Astrocyte of the cerebellum (primary cell): ENCODE measurements at regions not wholly inside any gene's neighbourhood (a gene's known extent, or its start where the extent isn't known, plus 50 kb on each side); places are given as distances from the start of the nearest gene placed in this dataset.
"Not testable (repeated sequence)": the region's sequence is repeated elsewhere in the genome, so short reads cannot be mapped to it uniquely, and the experiment has no call there.

ENCODE experiments used
- DNase-seq: peaks from one replicate; pipeline ENCODE4 v3.0.0-alpha.2; 2011; ENCODE audit warnings: low read depth
- H3K4me3 ChIP-seq: 2 replicates; pipeline ENCODE4 v1.5.1; 2011; ENCODE audit warnings: mild to moderate bottlenecking, low read depth, low read length, moderate library complexity
- CTCF ChIP-seq: IDR thresholded peaks from 2 replicates; pipeline ENCODE4 v1.5.1; 2012; ENCODE audit warnings: low read length, low read depth, moderate library complexity, mild to moderate bottlenecking; ENCODE audit errors: missing control alignments
- in situ Hi-C: cut with HindIII; loops from 2 replicates; pipeline ENCODE4 v1.10.0; 2017; ENCODE audit warnings: low sequenced_read_pairs

GRCh38 chr12:126262829-126263228 lies 1197.6 kb downstream of the AACS start:
- no peak for TF ChIP-seq CTCF
- in situ Hi-C loops, result no loop called here
- H3K4me3 ChIP-seq, result no peak overlapping the region
- no peak for DNase-seq

GRCh38 chr12:126268222-126268621 lies 1203.0 kb downstream of the AACS start:
- TF ChIP-seq CTCF, result no peak
- in situ Hi-C loops, result no loop called here
- no peak overlapping the region for H3K4me3 ChIP-seq
- DNase-seq, result no peak

- no peak for TF ChIP-seq CTCF
- DNase-seq, result no peak
- H3K4me3 ChIP-seq, result no peak overlapping the region
- in situ Hi-C loops, result no loop called here
Measured at GRCh38 chr12:126271159-126271558, 1205.9 kb downstream of the AACS start.

- in situ Hi-C loops, result no loop called here
- no peak overlapping the region for H3K4me3 ChIP-seq
- TF ChIP-seq CTCF, result no peak
- no peak for DNase-seq
Measured at GRCh38 chr12:126282691-126283090, 1217.5 kb downstream of the AACS start.

- H3K4me3 ChIP-seq, result no peak overlapping the region
- TF ChIP-seq CTCF, result no peak
- no peak for DNase-seq
- in situ Hi-C loops, result no loop called here
Measured at GRCh38 chr12:126286203-126286602, 1221.0 kb downstream of the AACS start.

GRCh38 chr12:126290456-126290855 lies 1225.2 kb downstream of the AACS start:
- no peak overlapping the region for H3K4me3 ChIP-seq
- TF ChIP-seq CTCF, result no peak
- in situ Hi-C loops, result no loop called here
- no peak for DNase-seq

- DNase-seq, H3K4me3 ChIP-seq, in situ Hi-C loops: not testable (repeated sequence)
Measured at GRCh38 chr12:126291987-126292386, 1226.8 kb downstream of the AACS start.
